ENCODE measurements at regions not wholly inside any gene's neighbourhood (a gene's known extent, or its start where the extent isn't known, plus 50 kb on each side); places are given as distances from the start of the nearest gene placed in this dataset.
A peak's percentile ranks its signal among the peaks of the same experiment; 100 is the strongest.

- ATAC-seq = peak; percentile 90
- peak overlapping the region; percentile 84 for H3K9ac ChIP-seq (ENCODE audit: low read length)
- H3K4me1 ChIP-seq (ENCODE audit: insufficient read depth, low read length) = peaks cover 38% of the 10 kb centered on the region
- H3K4me3 ChIP-seq (ENCODE audit: low read length) = peak overlapping the region; percentile 69
- peak overlapping the region; percentile 98 for H3K27ac ChIP-seq (ENCODE audit: low read length)
- no peaks in the 10 kb centered on the region for H3K9me2 ChIP-seq (replicated peaks; ENCODE audit: low read length)
- no peaks in the 10 kb centered on the region; the same call in 1 of the 2 replicates for H3K9me3 ChIP-seq (ENCODE audit: low read length)
- no peak for TF ChIP-seq CTCF (conservative IDR thresholded peaks at IDR 0.05; ENCODE audit: low read depth, low read length)
- TF ChIP-seq EZH2phosphoT487 (IDR thresholded peaks at IDR 0.05; ENCODE audit: borderline replicate concordance, low read length) = no peak
- no peak for TF ChIP-seq EZH2 (IDR thresholded peaks at IDR 0.05; ENCODE audit: low read length, unreplicated experiment)
- CTCF ChIA-PET = no interaction called here
- peak overlapping the region; percentile 90 for H3K4me2 ChIP-seq (ENCODE audit: low read length)
- H3F3A ChIP-seq (ENCODE audit: low read length, unreplicated experiment) = no peaks in the 10 kb centered on the region
- POLR2A ChIA-PET (ENCODE audit: unreplicated experiment) = interaction anchor here (0.7 to 1.3 kb wide), 2 partner anchors 40 to 98 kb away, joined by 3 to 5 read pairs; no protein-coding TSS in a partner anchor
- no peaks in the 10 kb centered on the region for H3K27me3 ChIP-seq (ENCODE audit: low read length)
- H2AFZ ChIP-seq (ENCODE audit: low read length) = peak overlapping the region; percentile 78
- DNase-seq = peak; percentile 94
- H3K36me3 ChIP-seq (ENCODE audit: low read depth, low read length) = peaks cover 13% of the 10 kb centered on the region
- no TSS peak for BruUV-seq (replicated peaks)
- H4K20me1 ChIP-seq (ENCODE audit: low read length) = no peaks in the 10 kb centered on the region
- H3K79me2 ChIP-seq (ENCODE audit: low read length) = peaks cover 25% of the 10 kb centered on the region
- intact Hi-C loops (cut with micrococcal nuclease) = loop anchor here (10.0 kb wide), 1 partner anchor 265 kb away; no protein-coding TSS in a partner anchor
Measured at GRCh38 chr5:33049842-33050241, 338.7 kb downstream of the NPR3 start.

GRCh38 chr5:33059081-33059480, 348.0 kb downstream of the NPR3 start:
- CTCF ChIA-PET = no interaction called here
- ATAC-seq (no peak), DNase-seq (peak; percentile 38)
- Histone ChIP-seq H3K9ac (ENCODE audit: low read length) (no peak overlapping the region), H3F3A (ENCODE audit: low read length, unreplicated experiment) (no peaks in the 10 kb centered on the region), H2AFZ (ENCODE audit: low read length) (no peak overlapping the region), H3K27ac (ENCODE audit: low read length) (no peak overlapping the region), H3K4me2 (ENCODE audit: low read length) (no peak overlapping the region), H3K36me3 (ENCODE audit: low read depth, low read length) (no peaks in the 10 kb centered on the region), H3K4me3 (ENCODE audit: low read length) (no peak overlapping the region), H3K9me3 (ENCODE audit: low read length) (no peaks in the 10 kb centered on the region), H3K9me2 (replicated peaks; ENCODE audit: low read length) (no peaks in the 10 kb centered on the region), H3K79me2 (ENCODE audit: low read length) (no peaks in the 10 kb centered on the region), H3K4me1 (ENCODE audit: insufficient read depth, low read length) (no peaks in the 10 kb centered on the region), H4K20me1 (ENCODE audit: low read length) (no peaks in the 10 kb centered on the region), H3K27me3 (ENCODE audit: low read length) (no peaks in the 10 kb centered on the region)
- no TSS peak for BruUV-seq (replicated peaks)
- POLR2A ChIA-PET (ENCODE audit: unreplicated experiment) = no interaction called here
- intact Hi-C loops (cut with micrococcal nuclease) = no loop called here
- TF ChIP-seq CTCF (conservative IDR thresholded peaks at IDR 0.05; ENCODE audit: low read depth, low read length) (no peak), EZH2phosphoT487 (IDR thresholded peaks at IDR 0.05; ENCODE audit: borderline replicate concordance, low read length) (no peak), EZH2 (IDR thresholded peaks at IDR 0.05; ENCODE audit: low read length, unreplicated experiment) (no peak)

GRCh38 chr5:33065131-33065530, 354.0 kb downstream of the NPR3 start:
- intact Hi-C loops (cut with micrococcal nuclease) = no loop called here
- Histone ChIP-seq H4K20me1 (ENCODE audit: low read length) (no peaks in the 10 kb centered on the region), H3K9ac (ENCODE audit: low read length) (no peak overlapping the region), H3K79me2 (ENCODE audit: low read length) (no peaks in the 10 kb centered on the region), H3F3A (ENCODE audit: low read length, unreplicated experiment) (no peaks in the 10 kb centered on the region), H2AFZ (ENCODE audit: low read length) (no peak overlapping the region), H3K4me2 (ENCODE audit: low read length) (no peak overlapping the region), H3K4me1 (ENCODE audit: insufficient read depth, low read length) (peaks cover 13% of the 10 kb centered on the region), H3K9me3 (ENCODE audit: low read length) (no peaks in the 10 kb centered on the region), H3K27ac (ENCODE audit: low read length) (no peak overlapping the region), H3K4me3 (ENCODE audit: low read length) (no peak overlapping the region), H3K36me3 (ENCODE audit: low read depth, low read length) (no peaks in the 10 kb centered on the region), H3K27me3 (ENCODE audit: low read length) (no peaks in the 10 kb centered on the region), H3K9me2 (replicated peaks; ENCODE audit: low read length) (no peaks in the 10 kb centered on the region)
- no TSS peak for BruUV-seq (replicated peaks)
- TF ChIP-seq EZH2phosphoT487 (IDR thresholded peaks at IDR 0.05; ENCODE audit: borderline replicate concordance, low read length) (no peak), CTCF (conservative IDR thresholded peaks at IDR 0.05; ENCODE audit: low read depth, low read length) (no peak), EZH2 (IDR thresholded peaks at IDR 0.05; ENCODE audit: low read length, unreplicated experiment) (no peak)
- CTCF ChIA-PET = no interaction called here
- ATAC-seq (no peak), DNase-seq (no peak)
- POLR2A ChIA-PET (ENCODE audit: unreplicated experiment) = no interaction called here

Data from PC-3 (cell line).